NCI-H226 (cell line): ENCODE measurements at regions not wholly inside any gene's neighbourhood (a gene's known extent, or its start where the extent isn't known, plus 50 kb on each side); places are given as distances from the start of the nearest gene placed in this dataset.
"Not testable (repeated sequence)": the region's sequence is repeated elsewhere in the genome, so short reads cannot be mapped to it uniquely, and the experiment has no call there.

Experiments used
- DNase-seq: peaks from one replicate; pipeline ENCODE4 v3.0.0-alpha.2; 2015

- DNase-seq = no peak
Measured at GRCh38 chr4:107562316-107562715, 157.7 kb downstream of the PAPSS1 start.

- DNase-seq = peak; percentile 87
Measured at GRCh38 chr4:107561481-107561880, 158.6 kb downstream of the PAPSS1 start.

- DNase-seq = no peak
Measured at GRCh38 chr4:107559653-107560052, 160.4 kb downstream of the PAPSS1 start.

- DNase-seq = no peak
Measured at GRCh38 chr4:107552306-107552705, 167.7 kb downstream of the PAPSS1 start.

GRCh38 chr4:107548211-107548905, 171.7 kb downstream of the PAPSS1 start:
- no peak for DNase-seq

- DNase-seq = no peak
Measured at GRCh38 chr4:107546638-107547037, 173.4 kb downstream of the PAPSS1 start.

GRCh38 chr4:107541511-107541910, 178.5 kb downstream of the PAPSS1 start:
- peak; percentile 34 for DNase-seq

GRCh38 chr4:107531927-107532326, 188.1 kb downstream of the PAPSS1 start:
- no peak for DNase-seq

- DNase-seq = no peak
Measured at GRCh38 chr4:107520368-107520767, 199.7 kb downstream of the PAPSS1 start.

GRCh38 chr4:107519053-107519452, 201.0 kb downstream of the PAPSS1 start:
- no peak for DNase-seq

- no peak for DNase-seq
Measured at GRCh38 chr4:107518076-107518475, 202.0 kb downstream of the PAPSS1 start.

GRCh38 chr4:107512549-107512948, 207.5 kb downstream of the PAPSS1 start:
- no peak for DNase-seq

- no peak for DNase-seq
Measured at GRCh38 chr4:107509615-107510014, 210.4 kb downstream of the PAPSS1 start.

- DNase-seq = no peak
Measured at GRCh38 chr4:107500551-107500950, 219.5 kb downstream of the PAPSS1 start.

GRCh38 chr4:107497054-107497453, 223.0 kb downstream of the PAPSS1 start:
- no peak for DNase-seq

GRCh38 chr4:107492566-107492965, 227.5 kb downstream of the PAPSS1 start:
- DNase-seq = no peak

- DNase-seq = no peak
Measured at GRCh38 chr4:107490116-107490515, 229.9 kb downstream of the PAPSS1 start.

GRCh38 chr4:107483621-107484020, 236.4 kb downstream of the PAPSS1 start:
- DNase-seq = not testable (repeated sequence)

- DNase-seq = no peak
Measured at GRCh38 chr4:107482546-107482945, 237.5 kb downstream of the PAPSS1 start.

GRCh38 chr4:107478327-107478980, 241.6 kb downstream of the PAPSS1 start:
- no peak for DNase-seq

- no peak for DNase-seq
Measured at GRCh38 chr4:107473126-107473525, 246.9 kb downstream of the PAPSS1 start.

GRCh38 chr4:107472265-107472948, 247.6 kb downstream of the PAPSS1 start:
- DNase-seq = no peak

GRCh38 chr4:107470173-107470572, 249.9 kb downstream of the PAPSS1 start:
- no peak for DNase-seq

GRCh38 chr4:107468812-107469211, 251.2 kb downstream of the PAPSS1 start:
- DNase-seq = no peak
